ENCODE measurements at regions not wholly inside any gene's neighbourhood (a gene's known extent, or its start where the extent isn't known, plus 50 kb on each side); places are given as distances from the start of the nearest gene placed in this dataset.
"Not testable (repeated sequence)": the region's sequence is repeated elsewhere in the genome, so short reads cannot be mapped to it uniquely, and the experiment has no call there.

- not testable (repeated sequence) for TF ChIP-seq POLR2AphosphoS5, POLR2A (IDR thresholded peaks at IDR 0.05)
Observed at GRCh38 chr21:15672578-15672977, 57.2 kb upstream of the USP25 start.
